LHCN-M2 (cell line): ENCODE measurements at regions not wholly inside any gene's neighbourhood (a gene's known extent, or its start where the extent isn't known, plus 50 kb on each side); places are given as distances from the start of the nearest gene placed in this dataset.
"Not testable (repeated sequence)": the region's sequence is repeated elsewhere in the genome, so short reads cannot be mapped to it uniquely, and the experiment has no call there.

Experiments used
- DNase-seq: peaks from one replicate; pipeline ENCODE4 v3.0.0-alpha.2; 2012; ENCODE audit warnings: low read depth

- not testable (repeated sequence) for DNase-seq
Observed at GRCh38 chr9:91512235-91512634, 88.6 kb upstream of the NFIL3 start.

- no peak for DNase-seq
Observed at GRCh38 chr9:91503673-91504081, 80.0 kb upstream of the NFIL3 start.

- DNase-seq: no peak
Observed at GRCh38 chr9:91502913-91503672, 79.5 kb upstream of the NFIL3 start.

- DNase-seq: no peak
Observed at GRCh38 chr9:91502475-91502874, 78.8 kb upstream of the NFIL3 start.

GRCh38 chr9:91500509-91501014, 76.9 kb upstream of the NFIL3 start:
- DNase-seq: peak; percentile 69

- no peak for DNase-seq
Observed at GRCh38 chr9:91496351-91496750, 72.7 kb upstream of the NFIL3 start.

GRCh38 chr9:91495450-91495849, 71.8 kb upstream of the NFIL3 start:
- DNase-seq: peak; percentile 84

GRCh38 chr9:91494751-91495150, 71.1 kb upstream of the NFIL3 start:
- DNase-seq: no peak

GRCh38 chr9:91492237-91492636, 68.6 kb upstream of the NFIL3 start:
- no peak for DNase-seq

- DNase-seq: no peak
Observed at GRCh38 chr9:91491624-91492023, 68.0 kb upstream of the NFIL3 start.

- peak; percentile 50 for DNase-seq
Observed at GRCh38 chr9:91489361-91489899, 65.8 kb upstream of the NFIL3 start.

GRCh38 chr9:91488341-91488740, 64.7 kb upstream of the NFIL3 start:
- no peak for DNase-seq

- DNase-seq: peak; percentile 56
Observed at GRCh38 chr9:91486699-91487497, 63.3 kb upstream of the NFIL3 start.

- peak; percentile 52 for DNase-seq
Observed at GRCh38 chr9:91485006-91485405, 61.4 kb upstream of the NFIL3 start.

- DNase-seq: peak; percentile 31
Observed at GRCh38 chr9:91483835-91484234, 60.2 kb upstream of the NFIL3 start.

- peak; percentile 56 for DNase-seq
Observed at GRCh38 chr9:91483189-91483691, 59.6 kb upstream of the NFIL3 start.

GRCh38 chr9:91481972-91482371, 58.3 kb upstream of the NFIL3 start:
- no peak for DNase-seq

GRCh38 chr9:91477106-91477505, 53.5 kb upstream of the NFIL3 start:
- no peak for DNase-seq

- peak; percentile 52 for DNase-seq
Observed at GRCh38 chr9:91474656-91475055, 51.0 kb upstream of the NFIL3 start.
